MM.1S (cell line): ENCODE measurements at regions not wholly inside any gene's neighbourhood (a gene's known extent, or its start where the extent isn't known, plus 50 kb on each side); places are given as distances from the start of the nearest gene placed in this dataset.

ENCODE experiments used
- DNase-seq: peaks from one replicate; pipeline ENCODE4 v3.0.0-alpha.2; 2015
- H2AFZ ChIP-seq: fragments of 300-600 bp; sonication (generic); 2 replicates; pipeline ENCODE4 v1.6.0; 2016; ENCODE audit warnings: antibody characterized with exemption, low read length
- H3F3A ChIP-seq: fragments of 300-600 bp; sonication (generic); 2 replicates; pipeline ENCODE4 v1.6.1; 2016; ENCODE audit warnings: mild to moderate bottlenecking, antibody characterized with exemption, low read length, moderate library complexity, mixed read lengths; ENCODE audit not compliant: insufficient read depth
- H3K27ac ChIP-seq: fragments of 300-600 bp; sonication (generic); 2 replicates; pipeline ENCODE4 v1.5.1; 2016; ENCODE audit warnings: mild to moderate bottlenecking, low read length
- H3K27me3 ChIP-seq: fragments of 300-600 bp; sonication (generic); replicated peaks from 2 replicates; pipeline ENCODE4 v1.6.0; 2016; ENCODE audit warnings: low read length; ENCODE audit not compliant: insufficient read depth
- H3K36me3 ChIP-seq: fragments of 300-600 bp; sonication (generic); replicated peaks from 2 replicates; pipeline ENCODE4 v1.6.1; 2016; ENCODE audit warnings: mild to moderate bottlenecking, low read length, mixed read lengths; ENCODE audit not compliant: insufficient read depth
- H3K4me1 ChIP-seq: fragments of 300-600 bp; sonication (generic); 2 replicates; pipeline ENCODE4 v1.6.1; 2016; ENCODE audit warnings: low read length, mixed read lengths
- H3K4me2 ChIP-seq: fragments of 300-600 bp; sonication (generic); 2 replicates; pipeline ENCODE4 v1.6.0; 2016; ENCODE audit warnings: low read depth, low read length
- H3K4me3 ChIP-seq: fragments of 300-600 bp; sonication (generic); 2 replicates; pipeline ENCODE4 v1.5.1; 2016; ENCODE audit warnings: low read length, mixed read lengths
- H3K79me2 ChIP-seq: fragments of 300-600 bp; sonication (generic); 2 replicates; pipeline ENCODE4 v1.6.1; 2016; ENCODE audit warnings: mixed run types, low read length, mixed read lengths
- H3K9ac ChIP-seq: fragments of 300-600 bp; sonication (generic); 2 replicates; pipeline ENCODE4 v1.6.1; 2016; ENCODE audit warnings: low read length, mixed read lengths
- H3K9me2 ChIP-seq: fragments of 300-600 bp; sonication (generic); replicated peaks from 2 replicates; pipeline ENCODE4 v1.6.1; 2016; ENCODE audit warnings: mild to moderate bottlenecking, low read length, mixed read lengths; ENCODE audit not compliant: insufficient read depth
- H3K9me3 ChIP-seq: fragments of 300-600 bp; sonication (generic); replicated peaks from 2 replicates; pipeline ENCODE4 v1.6.1; 2016; ENCODE audit warnings: mild to moderate bottlenecking, low read length, mixed read lengths; ENCODE audit not compliant: insufficient read depth
- H4K20me1 ChIP-seq: fragments of 300-600 bp; sonication (generic); 2 replicates; pipeline ENCODE4 v1.6.1; 2016; ENCODE audit warnings: mild to moderate bottlenecking, low read length, moderate library complexity, mixed read lengths; ENCODE audit not compliant: insufficient read depth
- EZH2 ChIP-seq: fragments of 300-600 bp; sonication (generic); optimal IDR thresholded peaks from 2 replicates; pipeline ENCODE3; 2017; ENCODE audit warnings: low read depth, mild to moderate bottlenecking, antibody characterized with exemption, low read length, mixed read lengths
- EZH2phosphoT487 ChIP-seq: fragments of 300-600 bp; sonication (generic); IDR thresholded peaks from 2 replicates; pipeline ENCODE4 v1.6.1; 2018; ENCODE audit warnings: antibody characterized with exemption, low read length
- TF ChIP-seq, protein P1 (sequence below): fragments of 300-600 bp; sonication (generic); IDR thresholded peaks from 2 replicates; pipeline ENCODE4 v1.5.1; 2016; ENCODE audit warnings: antibody characterized with exemption, low read length, mixed read lengths

DNA sequence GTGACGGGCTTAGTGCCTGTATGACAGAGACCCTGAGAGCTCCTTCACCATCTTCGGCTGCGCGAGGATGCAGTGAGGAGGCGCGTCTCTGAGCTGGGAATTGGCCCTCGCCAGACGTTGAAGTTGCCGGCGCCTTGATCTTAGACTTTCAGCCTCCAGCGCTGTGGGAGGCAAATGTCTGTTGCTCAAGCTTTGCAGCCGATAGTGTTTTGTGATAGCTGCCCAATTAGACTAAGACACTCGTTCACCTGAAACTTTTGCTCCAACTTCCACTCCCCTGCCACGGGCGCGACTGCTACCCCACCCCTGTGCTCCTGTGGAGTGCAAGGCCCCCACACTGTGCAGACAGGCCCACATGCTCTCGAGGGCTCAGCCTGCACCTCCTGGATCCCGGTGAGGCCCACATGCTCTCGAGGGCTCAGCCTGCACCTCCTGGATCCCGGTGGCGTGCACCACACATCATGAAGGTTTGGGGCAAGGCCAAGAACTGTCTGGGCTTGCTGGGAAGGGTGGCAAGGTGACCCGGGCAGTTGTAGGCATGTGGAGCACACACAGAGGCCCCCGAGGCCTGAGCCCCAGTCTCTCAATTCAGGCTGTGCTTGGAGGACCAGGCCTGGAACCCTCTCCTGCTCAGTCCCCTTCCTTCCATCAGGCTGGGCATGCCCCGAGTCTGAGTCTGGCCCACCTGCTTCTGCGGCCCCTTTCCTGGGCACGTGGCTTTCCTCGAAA lies 324.6 kb downstream of the TMEM121 start:
- Histone ChIP-seq H3K27ac (no peak overlapping the region), H3K9me2 (no peaks in the 10 kb centered on the region), H3K36me3 (no peaks in the 10 kb centered on the region), H3K79me2 (no peaks in the 10 kb centered on the region), H3K4me1 (no peaks in the 10 kb centered on the region), H3K9me3 (no peaks in the 10 kb centered on the region), H3K4me2 (no peak overlapping the region), H4K20me1 (no peaks in the 10 kb centered on the region), H2AFZ (no peak overlapping the region), H3F3A (no peaks in the 10 kb centered on the region), H3K27me3 (no peaks in the 10 kb centered on the region), H3K9ac (no peak overlapping the region), H3K4me3 (no peak overlapping the region)
- no peak for DNase-seq
- TF ChIP-seq EZH2phosphoT487 = no peak
- TF ChIP-seq, protein P1, sequence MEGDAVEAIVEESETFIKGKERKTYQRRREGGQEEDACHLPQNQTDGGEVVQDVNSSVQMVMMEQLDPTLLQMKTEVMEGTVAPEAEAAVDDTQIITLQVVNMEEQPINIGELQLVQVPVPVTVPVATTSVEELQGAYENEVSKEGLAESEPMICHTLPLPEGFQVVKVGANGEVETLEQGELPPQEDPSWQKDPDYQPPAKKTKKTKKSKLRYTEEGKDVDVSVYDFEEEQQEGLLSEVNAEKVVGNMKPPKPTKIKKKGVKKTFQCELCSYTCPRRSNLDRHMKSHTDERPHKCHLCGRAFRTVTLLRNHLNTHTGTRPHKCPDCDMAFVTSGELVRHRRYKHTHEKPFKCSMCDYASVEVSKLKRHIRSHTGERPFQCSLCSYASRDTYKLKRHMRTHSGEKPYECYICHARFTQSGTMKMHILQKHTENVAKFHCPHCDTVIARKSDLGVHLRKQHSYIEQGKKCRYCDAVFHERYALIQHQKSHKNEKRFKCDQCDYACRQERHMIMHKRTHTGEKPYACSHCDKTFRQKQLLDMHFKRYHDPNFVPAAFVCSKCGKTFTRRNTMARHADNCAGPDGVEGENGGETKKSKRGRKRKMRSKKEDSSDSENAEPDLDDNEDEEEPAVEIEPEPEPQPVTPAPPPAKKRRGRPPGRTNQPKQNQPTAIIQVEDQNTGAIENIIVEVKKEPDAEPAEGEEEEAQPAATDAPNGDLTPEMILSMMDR = no peak
- TF ChIP-seq EZH2 = no peak

DNA sequence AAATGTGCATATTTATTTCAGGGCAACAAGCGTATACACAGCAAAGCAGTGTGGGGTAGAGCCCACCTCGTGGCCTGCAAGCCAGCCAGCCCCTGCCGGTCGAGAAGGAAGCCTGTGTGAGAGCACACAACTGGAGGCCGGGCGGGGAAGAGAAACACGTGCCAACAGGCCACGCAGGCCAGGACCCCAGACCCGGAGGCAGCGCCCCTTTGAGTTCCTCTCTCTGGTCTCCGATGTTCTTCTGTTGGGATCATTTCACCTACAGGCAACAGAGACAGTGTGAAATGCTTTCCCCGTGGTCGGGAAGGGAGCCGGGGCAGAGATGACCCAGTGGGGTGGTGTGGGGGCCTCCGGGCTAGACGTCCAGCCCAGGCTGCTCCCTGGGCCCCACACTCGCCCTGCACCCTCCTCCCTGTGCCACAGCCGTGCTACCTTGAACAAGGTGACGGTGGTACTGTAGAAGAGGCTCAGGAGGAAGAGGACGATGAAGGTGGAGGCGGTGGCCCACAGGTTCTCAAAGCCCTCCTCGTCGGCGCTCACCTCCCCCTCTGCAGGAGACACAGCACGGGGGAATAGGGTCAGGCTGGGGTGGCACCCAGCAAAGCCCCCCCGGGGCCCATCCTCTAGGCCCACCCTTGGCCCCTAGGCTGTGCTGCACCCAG lies 325.5 kb downstream of the TMEM121 start:
- Histone ChIP-seq H3K79me2 (no peaks in the 10 kb centered on the region), H3F3A (no peaks in the 10 kb centered on the region), H3K4me1 (no peaks in the 10 kb centered on the region), H3K4me3 (no peak overlapping the region), H3K9me3 (no peaks in the 10 kb centered on the region), H3K9ac (no peak overlapping the region), H3K36me3 (no peaks in the 10 kb centered on the region), H3K9me2 (no peaks in the 10 kb centered on the region), H3K27me3 (no peaks in the 10 kb centered on the region), H4K20me1 (no peaks in the 10 kb centered on the region), H3K27ac (no peak overlapping the region), H3K4me2 (no peak overlapping the region), H2AFZ (no peak overlapping the region)
- TF ChIP-seq EZH2 (no peak), EZH2phosphoT487 (no peak)
- TF ChIP-seq, protein P1 = no peak
- DNase-seq = no peak

DNA sequence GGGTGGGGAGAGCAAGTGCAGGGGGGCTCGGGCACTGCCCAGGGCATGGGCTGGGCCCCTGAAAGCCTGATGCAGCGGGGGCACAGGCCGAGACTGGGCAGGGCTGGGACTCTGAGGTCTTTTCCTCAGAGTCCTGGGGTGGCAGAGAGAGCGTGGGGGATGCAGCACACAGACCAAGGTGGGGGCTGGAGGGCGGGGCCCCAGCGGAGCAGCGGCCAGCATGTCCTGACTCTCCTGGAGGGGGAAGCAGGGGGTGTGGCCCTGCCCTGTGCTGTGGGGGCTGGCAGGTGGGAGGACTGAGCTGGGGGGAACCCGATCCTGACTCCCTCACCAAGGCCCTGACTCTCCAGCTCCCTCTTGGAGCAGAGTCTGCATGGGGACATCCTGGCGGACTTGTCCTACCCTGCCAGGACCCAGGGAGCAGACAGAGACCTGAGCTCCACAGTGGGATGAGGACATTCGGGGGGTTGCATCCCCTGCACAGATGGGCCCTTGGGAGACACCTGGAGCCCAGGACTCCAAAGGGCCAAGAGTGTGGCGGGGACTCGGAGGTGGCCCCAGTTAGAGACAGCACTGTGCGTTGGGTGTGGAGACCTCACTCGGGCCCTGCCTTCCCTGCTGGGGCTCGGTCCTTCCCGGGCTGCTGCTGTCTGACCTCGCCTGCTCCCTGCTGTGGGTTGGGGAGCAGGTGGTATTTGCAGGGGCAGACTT lies 326.1 kb downstream of the TMEM121 start:
- peaks cover under 1% of the 10 kb centered on the region; the same call in 1 of the 2 replicates for H3K79me2 ChIP-seq
- H3K4me2 ChIP-seq = no peak overlapping the region
- H3K9ac ChIP-seq = no peak overlapping the region
- no peak overlapping the region for H3K4me3 ChIP-seq
- H2AFZ ChIP-seq = no peak overlapping the region
- no peak overlapping the region for H3K27ac ChIP-seq
- no peaks in the 10 kb centered on the region for H4K20me1 ChIP-seq
- TF ChIP-seq EZH2 (no peak), EZH2phosphoT487 (no peak)
- TF ChIP-seq, protein P1 = no peak
- no peaks in the 10 kb centered on the region for H3F3A ChIP-seq
- H3K36me3 ChIP-seq = no peaks in the 10 kb centered on the region
- no peak for DNase-seq
- H3K9me3 ChIP-seq = no peaks in the 10 kb centered on the region
- H3K9me2 ChIP-seq = no peaks in the 10 kb centered on the region
- no peaks in the 10 kb centered on the region for H3K27me3 ChIP-seq
- H3K4me1 ChIP-seq = no peaks in the 10 kb centered on the region
